Aorta (tissue), 5 donors: ENCODE measurements at regions not wholly inside any gene's neighbourhood (a gene's known extent, or its start where the extent isn't known, plus 50 kb on each side); places are given as distances from the start of the nearest gene placed in this dataset.

Experiments
- ATAC-seq: fragments of 200-7000 bp; cut with Tn5 transposase; one replicate; pipeline ENCODE4 v1.9.1; 2022; ENCODE audit warnings: moderate library complexity; ENCODE audit not compliant: low FRiP score
- DNase-seq, 2 donors: peaks; one replicate each; pipeline ENCODE4 v3.0.0-alpha.2; 2020
- H3K27ac ChIP-seq, 2 donors: one replicate each; pipeline ENCODE4 v1.5.1; 2013; ENCODE audit warnings: low read length in 2 of 2, mild to moderate bottlenecking in 2 of 2, moderate library complexity in 2 of 2, control low read depth in 1 of 2, inconsistent platforms in 1 of 2, low read depth in 1 of 2
- H3K27me3 ChIP-seq, 2 donors: one replicate each; pipeline ENCODE4 v1.6.1; 2013; ENCODE audit warnings: control low read depth in 1 of 2, low read length in 1 of 2, mild to moderate bottlenecking in 1 of 2, moderate library complexity in 1 of 2; ENCODE audit not compliant: insufficient read depth in 2 of 2, control insufficient read depth in 1 of 2
- H3K36me3 ChIP-seq, 2 donors: one replicate each; pipeline ENCODE4 v1.6.1; 2013; ENCODE audit warnings: control low read depth in 1 of 2, low read length in 1 of 2, mild to moderate bottlenecking in 1 of 2; ENCODE audit not compliant: insufficient read depth in 2 of 2, control insufficient read depth in 1 of 2
- H3K4me1 ChIP-seq, 2 donors: one replicate each; pipeline ENCODE4 v1.6.1; 2013; ENCODE audit warnings: low read length in 2 of 2, control low read depth in 1 of 2, mild to moderate bottlenecking in 1 of 2, moderate library complexity in 1 of 2; ENCODE audit not compliant: insufficient read depth in 2 of 2, control insufficient read depth in 1 of 2
- H3K4me3 ChIP-seq, 2 donors: one replicate each; pipeline ENCODE4 v1.5.1; 2013; ENCODE audit warnings: low read length in 2 of 2, control low read depth in 1 of 2, mild to moderate bottlenecking in 1 of 2
- H3K9me3 ChIP-seq: one replicate; pipeline ENCODE4 v1.6.1; 2013; ENCODE audit warnings: mild to moderate bottlenecking, low read length; ENCODE audit not compliant: control insufficient read depth
- WGBS, 2 donors: extraction: QIAGEN DNeasy Blood & Tissue Kit; methylation state at CpG; one replicate each; pipeline ENCODE4 v1.1.7; 2013; 5-methylcytosine and 5-hydroxymethylcytosine counted together
- intact Hi-C, 2 donors: fragments of 100-400 bp; cut with DNase I; formaldehyde crosslinking; loops; one replicate each; pipeline versions ENCODE4 v1.14.2 to v1.15.0; 2022
- donor health status: healthy with polysubstance abuse.
- donor health status: Bipolar disorder and iron deficiency.
- donor health status: DM: no; HTN: no; CAD: no.
- donor health status: DM: no; HTN: no; CAD: no.
- donor health status: DM: yes; HTN: yes; CAD: no.

GRCh38 chr2:8416849-8417832, 264.7 kb upstream of the ID2 start:
- Histone ChIP-seq H3K4me1 (no peaks in the 10 kb centered on the region), H3K27me3 (no peaks in the 10 kb centered on the region), H3K36me3 (no peaks in the 10 kb centered on the region), H3K4me3 (no peak overlapping the region), H3K27ac (no peak overlapping the region), H3K9me3 (no peaks in the 10 kb centered on the region)
- DNase-seq, result no peak
- ATAC-seq, result no peak
- intact Hi-C loops, result no loop called here
- WGBS, 2 donors, result 86 to 88% methylated on average over 10 of the region's 10 CpGs

GRCh38 chr2:8418721-8419120, 263.1 kb upstream of the ID2 start:
- ATAC-seq, result no peak
- H3K27ac ChIP-seq, result no peak overlapping the region
- WGBS, 2 donors, result 88 to 89% methylated on average over 3 of the region's 3 CpGs
- H3K4me1 ChIP-seq, result no peaks in the 10 kb centered on the region
- no peak for DNase-seq
- no peaks in the 10 kb centered on the region for H3K27me3 ChIP-seq
- intact Hi-C loops, result no loop called here
- H3K9me3 ChIP-seq, result no peaks in the 10 kb centered on the region
- no peaks in the 10 kb centered on the region for H3K36me3 ChIP-seq
- no peak overlapping the region for H3K4me3 ChIP-seq

DNA sequence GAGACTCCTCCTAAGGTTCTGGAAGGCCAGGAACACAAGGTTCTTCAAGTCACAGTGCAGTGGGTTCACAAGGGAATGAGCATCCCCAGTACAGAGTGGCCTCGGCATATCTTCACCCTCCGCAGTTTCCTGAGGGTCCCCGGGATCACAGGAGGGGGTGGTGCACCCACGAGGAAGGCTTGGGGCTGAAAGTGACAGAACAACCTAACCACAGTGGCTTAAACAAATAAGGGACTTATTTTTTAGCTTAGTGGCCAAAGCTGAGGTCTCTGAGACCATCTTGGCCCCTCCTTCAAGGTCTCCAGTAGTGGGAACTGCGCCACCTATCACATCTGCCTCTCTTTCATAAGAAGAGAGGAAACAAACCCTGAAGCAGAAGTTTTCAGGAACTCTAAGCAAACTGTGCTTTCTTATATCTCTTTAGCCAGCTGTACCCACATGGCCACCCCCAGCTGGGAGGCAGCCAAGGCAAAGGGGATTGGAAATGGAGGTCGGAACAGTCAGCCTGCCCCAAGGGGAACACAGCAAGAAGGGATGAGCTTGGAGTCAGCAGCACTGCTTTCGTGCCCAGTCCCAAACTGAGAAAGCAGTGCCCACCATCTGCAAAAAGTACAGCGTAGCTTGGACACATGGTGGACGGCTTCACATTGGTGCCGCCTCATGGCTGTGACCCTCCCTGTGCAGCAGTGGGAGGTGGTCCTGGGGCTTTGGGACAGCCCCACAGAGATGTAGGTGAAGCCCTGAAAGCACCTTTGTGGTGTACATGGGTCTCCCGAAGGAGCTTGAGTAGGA, 260.0 kb upstream of the ID2 start:
- no peak for DNase-seq
- 61 to 65% methylated on average over 11 of the region's 11 CpGs for WGBS, 2 donors
- Histone ChIP-seq H3K9me3 (no peaks in the 10 kb centered on the region), H3K4me3 (no peak overlapping the region), H3K27ac (no peak overlapping the region), H3K27me3 (no peaks in the 10 kb centered on the region), H3K36me3 (no peaks in the 10 kb centered on the region), H3K4me1 (no peaks in the 10 kb centered on the region)
- no peak for ATAC-seq
- intact Hi-C loops, result no loop called here

DNA sequence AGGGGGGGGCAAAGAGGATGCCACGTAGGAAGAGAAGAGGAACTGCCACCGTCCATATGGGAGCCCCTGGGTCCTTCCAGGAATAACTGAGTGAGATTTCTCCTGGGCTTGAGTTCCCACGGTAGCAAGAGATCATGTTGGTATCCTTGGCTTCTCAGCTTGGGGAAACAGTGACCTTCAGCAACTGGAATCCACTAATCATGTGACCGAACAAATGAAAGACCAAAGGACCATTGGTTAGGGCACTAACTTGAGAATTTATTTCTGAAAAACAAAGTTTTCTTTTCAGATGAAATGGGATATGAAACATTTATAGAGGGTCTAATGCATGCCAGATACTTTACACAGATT, 259.4 kb upstream of the ID2 start:
- no peaks in the 10 kb centered on the region for H3K27me3 ChIP-seq
- no peaks in the 10 kb centered on the region for H3K9me3 ChIP-seq
- ATAC-seq (no peak), DNase-seq (no peak)
- no peaks in the 10 kb centered on the region for H3K36me3 ChIP-seq
- H3K27ac ChIP-seq, result no peak overlapping the region
- 3 to 5% methylated on average over 4 of the region's 4 CpGs for WGBS, 2 donors
- no peak overlapping the region for H3K4me3 ChIP-seq
- no peaks in the 10 kb centered on the region for H3K4me1 ChIP-seq
- intact Hi-C loops, result no loop called here

DNA sequence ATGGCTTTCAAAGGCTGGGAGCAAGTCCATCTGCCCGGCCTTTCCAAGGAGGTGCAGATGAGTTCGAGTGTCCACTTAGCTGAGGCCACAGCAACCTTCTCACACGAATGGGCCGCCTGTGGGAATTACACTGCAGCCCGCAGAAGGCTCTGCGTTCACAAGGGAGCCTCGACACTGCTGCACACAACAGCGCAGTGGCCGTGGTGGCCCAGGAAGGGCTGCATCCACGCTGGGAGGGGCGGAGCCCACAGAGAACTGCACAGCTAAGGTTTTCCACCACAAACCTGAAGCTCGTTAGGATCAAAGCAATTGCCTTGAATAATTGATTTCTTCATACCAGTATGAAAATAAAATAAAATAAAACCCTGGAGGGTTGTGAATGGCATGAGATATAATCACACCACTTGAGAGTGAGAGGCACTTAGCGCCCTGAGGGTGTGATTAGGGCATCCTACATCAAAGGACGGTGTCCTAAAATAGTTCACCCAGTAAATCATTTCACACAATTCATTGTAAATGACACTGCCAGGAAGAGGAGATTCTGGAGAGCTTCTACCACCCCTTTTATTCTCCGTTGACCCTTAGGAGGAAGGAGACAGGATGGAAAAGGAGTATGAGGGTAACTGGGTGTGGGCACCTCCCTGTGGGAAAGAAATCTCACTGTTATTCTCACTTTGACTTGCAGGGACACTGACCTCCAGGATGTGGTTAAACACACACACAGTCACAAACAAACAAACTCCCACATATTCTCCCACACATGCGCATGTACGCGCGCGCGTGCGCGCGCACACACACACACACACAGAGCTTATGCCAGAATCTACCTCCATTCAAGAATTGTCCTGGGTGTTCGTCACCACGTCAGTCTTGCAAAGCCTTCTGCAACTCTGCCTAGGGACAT, 256.6 kb upstream of the ID2 start:
- DNase-seq, result no peak
- no peak for ATAC-seq
- WGBS, 2 donors, result 97 to 99% methylated on average over 26 of the region's 26 CpGs

DNA sequence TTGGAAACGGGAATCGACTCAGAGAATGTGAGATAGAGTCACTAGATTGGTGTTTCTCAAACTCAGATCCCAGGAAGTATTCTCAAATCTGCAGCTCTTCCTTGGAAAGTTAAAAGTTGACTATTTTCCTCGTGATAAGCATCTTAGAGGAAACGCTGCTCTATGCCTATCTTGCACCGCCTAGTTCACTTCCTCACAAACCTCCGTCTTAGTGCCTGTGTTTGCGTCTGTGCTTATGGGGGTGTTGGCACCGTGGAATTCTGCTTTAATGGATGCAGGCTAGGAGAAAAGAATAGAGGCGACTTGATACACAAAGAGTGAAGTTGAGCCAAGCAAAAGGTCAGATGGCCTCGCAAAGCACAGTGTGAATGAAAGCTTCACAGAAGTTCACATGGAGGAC, 255.3 kb upstream of the ID2 start:
- no peaks in the 10 kb centered on the region for H3K27me3 ChIP-seq
- no peaks in the 10 kb centered on the region for H3K4me1 ChIP-seq
- ATAC-seq (no peak), DNase-seq (no peak)
- no peaks in the 10 kb centered on the region for H3K9me3 ChIP-seq
- no peak overlapping the region for H3K27ac ChIP-seq
- intact Hi-C loops, result no loop called here
- H3K4me3 ChIP-seq, result no peak overlapping the region
- H3K36me3 ChIP-seq, result no peaks in the 10 kb centered on the region
- WGBS, 2 donors, result 85 to 89% methylated on average over 10 of the region's 10 CpGs

More for the DNA sequence above, 256.6 kb upstream of the ID2 start:
- H3K36me3 ChIP-seq, result no peaks in the 10 kb centered on the region
- no peak overlapping the region for H3K27ac ChIP-seq
- no peaks in the 10 kb centered on the region for H3K4me1 ChIP-seq
- intact Hi-C loops, result no loop called here
- H3K27me3 ChIP-seq, result no peaks in the 10 kb centered on the region
- no peaks in the 10 kb centered on the region for H3K9me3 ChIP-seq
- no peak overlapping the region for H3K4me3 ChIP-seq

- WGBS, 2 donors, result 94% methylated on average over 4 of the region's 4 CpGs
- ATAC-seq, result no peak
Observed at GRCh38 chr2:8427211-8427610, 254.6 kb upstream of the ID2 start.

GRCh38 chr2:8430628-8431027, 251.2 kb upstream of the ID2 start:
- intact Hi-C loops, result no loop called here
- Histone ChIP-seq H3K4me3 (no peak overlapping the region), H3K27ac (no peak overlapping the region), H3K36me3 (no peaks in the 10 kb centered on the region), H3K4me1 (no peaks in the 10 kb centered on the region), H3K9me3 (no peaks in the 10 kb centered on the region), H3K27me3 (no peaks in the 10 kb centered on the region)
- ATAC-seq (no peak), DNase-seq (no peak)
- WGBS, 2 donors, result 85 to 97% methylated on average over 4 of the region's 4 CpGs

More at GRCh38 chr2:8427211-8427610, 254.6 kb upstream of the ID2 start:
- intact Hi-C loops, result no loop called here
- Histone ChIP-seq H3K9me3 (no peaks in the 10 kb centered on the region), H3K36me3 (no peaks in the 10 kb centered on the region), H3K27me3 (no peaks in the 10 kb centered on the region), H3K4me3 (no peak overlapping the region), H3K27ac (no peak overlapping the region), H3K4me1 (no peaks in the 10 kb centered on the region)
- DNase-seq, result no peak
